Thymus (tissue), 11 donors: ENCODE measurements at regions not wholly inside any gene's neighbourhood (a gene's known extent, or its start where the extent isn't known, plus 50 kb on each side); places are given as distances from the start of the nearest gene placed in this dataset.

ENCODE experiments used
- DNase-seq, 9 donors: peaks; one replicate each; pipeline ENCODE4 v3.0.0-alpha.2; 2013; ENCODE audit warnings: low spot score in 9 of 9, low read depth in 6 of 9, missing footprints in 1 of 9
- H3K27ac ChIP-seq, 2 donors: one replicate each; pipeline ENCODE4 v1.5.1; 2013; ENCODE audit warnings: control low read depth in 1 of 2, low read depth in 1 of 2, low read length in 1 of 2, mild to moderate bottlenecking in 1 of 2, moderate library complexity in 1 of 2
- H3K27me3 ChIP-seq, 2 donors: one replicate each; pipeline ENCODE4 v1.5.1; 2013; ENCODE audit warnings: low read length in 1 of 2; ENCODE audit not compliant: control insufficient read depth in 2 of 2, insufficient read depth in 1 of 2
- H3K36me3 ChIP-seq, 2 donors: one replicate each; pipeline ENCODE4 v1.5.1; 2013; ENCODE audit warnings: low read length in 1 of 2, mild to moderate bottlenecking in 1 of 2, moderate library complexity in 1 of 2; ENCODE audit not compliant: control insufficient read depth in 2 of 2, insufficient read depth in 2 of 2
- H3K4me1 ChIP-seq, 2 donors: one replicate each; pipeline ENCODE4 v1.5.1; 2013; ENCODE audit warnings: low read length in 2 of 2; ENCODE audit not compliant: control insufficient read depth in 2 of 2, insufficient read depth in 2 of 2
- H3K4me3 ChIP-seq, 2 donors: one replicate each; pipeline ENCODE4 v1.5.1; 2013; ENCODE audit warnings: low read length in 2 of 2, control low read depth in 1 of 2, mild to moderate bottlenecking in 1 of 2
- H3K9me3 ChIP-seq, 2 donors: one replicate each; pipeline ENCODE4 v1.5.1; 2013; ENCODE audit warnings: low read length in 1 of 2, mild to moderate bottlenecking in 1 of 2; ENCODE audit not compliant: control insufficient read depth in 2 of 2, insufficient read depth in 1 of 2
- WGBS: extraction: QIAGEN DNeasy Blood & Tissue Kit; methylation state at CpG from one replicate; pipeline ENCODE4 v1.1.7; 2013; 5-methylcytosine and 5-hydroxymethylcytosine counted together
- donor health status: healthy.

DNA sequence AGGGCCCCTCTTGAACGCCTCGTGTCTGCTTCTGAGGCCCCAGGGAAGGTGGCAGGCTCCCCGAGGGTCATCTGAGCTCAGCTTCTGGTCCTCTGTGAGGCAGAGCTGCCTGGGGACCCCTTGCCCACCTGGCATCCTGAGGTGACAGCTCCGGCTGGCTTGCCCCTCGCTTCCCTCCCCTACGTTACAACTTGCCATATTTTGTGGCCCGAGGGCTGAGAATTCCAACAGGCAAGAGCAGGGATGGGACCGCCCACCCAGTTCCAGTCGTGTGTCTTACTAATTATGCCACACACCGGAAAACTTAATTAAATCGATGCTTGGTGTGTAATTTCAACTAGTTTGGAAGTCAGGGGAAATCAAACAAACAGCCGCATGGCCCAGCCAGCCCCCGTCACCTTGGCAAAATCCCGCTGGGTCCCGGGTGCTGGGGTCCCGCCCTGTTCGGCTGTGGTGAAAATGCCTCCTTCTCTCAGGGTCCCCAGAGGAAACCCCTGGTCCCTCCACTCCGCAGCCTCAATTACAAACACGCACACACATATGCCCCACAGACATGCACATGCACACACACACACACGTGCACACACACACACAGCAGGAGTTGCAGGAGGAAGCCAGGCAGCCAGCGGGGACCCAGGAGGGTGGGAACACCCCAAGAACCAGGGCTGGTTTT is 221.0 kb upstream of the IER5L start:
- Histone ChIP-seq H3K9me3 (no peaks in the 10 kb centered on the region), H3K36me3 (no peaks in the 10 kb centered on the region), H3K27me3 (peaks cover 0 to 7% of the 10 kb centered on the region in 2 donors), H3K27ac (no peak overlapping the region), H3K4me3 (no peak overlapping the region), H3K4me1 (peaks cover 5 to 39% of the 10 kb centered on the region in 2 donors)
- 77% methylated on average over 21 of the region's 21 CpGs for WGBS
- DNase-seq = no peak

DNA sequence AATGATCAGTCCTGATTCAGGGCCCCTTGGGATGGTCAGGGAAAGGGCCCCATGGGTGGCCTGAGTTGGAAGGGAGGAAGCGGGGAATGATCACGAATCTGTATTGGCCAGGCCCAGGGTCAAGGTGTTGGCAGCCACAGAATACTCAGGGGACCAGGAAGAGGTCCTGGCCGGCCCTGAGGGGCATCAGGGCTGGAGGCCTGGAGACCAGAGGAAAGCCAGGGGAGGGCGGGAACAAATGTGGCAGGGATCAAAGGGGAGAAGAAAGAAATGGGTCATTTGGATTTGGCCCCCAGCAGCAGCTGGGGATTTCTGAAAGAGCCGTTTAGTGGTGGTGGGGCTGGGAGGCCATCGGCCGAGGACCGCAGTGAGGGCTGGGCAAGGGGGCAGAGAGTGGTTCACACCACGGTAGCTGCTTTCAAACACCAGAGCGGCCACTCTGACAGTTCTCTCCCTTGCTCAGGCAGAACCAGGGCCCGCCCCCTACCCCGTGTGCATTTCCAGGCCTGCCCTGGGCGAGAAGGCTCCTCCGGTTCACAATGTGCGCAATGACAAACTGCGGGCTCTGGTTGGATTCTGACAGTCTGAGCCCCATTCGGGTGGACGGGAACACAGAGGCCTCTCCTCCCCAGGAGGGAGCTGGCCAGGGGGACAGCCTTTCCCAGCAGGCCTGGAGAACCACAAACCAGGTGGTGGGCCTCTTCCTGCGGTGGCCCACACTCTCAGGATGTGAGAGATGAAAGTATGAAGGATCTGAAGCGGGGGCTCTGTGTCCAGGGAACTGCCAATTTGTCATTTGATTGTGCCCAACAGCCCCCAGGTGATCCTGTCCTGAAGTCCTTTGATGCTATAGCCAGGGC is 220.3 kb upstream of the IER5L start:
- 72% methylated on average over 20 of the region's 20 CpGs for WGBS
- Histone ChIP-seq H3K27me3 (peaks cover 0 to 7% of the 10 kb centered on the region in 2 donors), H3K36me3 (no peaks in the 10 kb centered on the region), H3K9me3 (no peaks in the 10 kb centered on the region), H3K4me1 (peaks cover 5 to 31% of the 10 kb centered on the region in 2 donors), H3K27ac (no peak overlapping the region), H3K4me3 (no peak overlapping the region)
- no peak for DNase-seq

DNA sequence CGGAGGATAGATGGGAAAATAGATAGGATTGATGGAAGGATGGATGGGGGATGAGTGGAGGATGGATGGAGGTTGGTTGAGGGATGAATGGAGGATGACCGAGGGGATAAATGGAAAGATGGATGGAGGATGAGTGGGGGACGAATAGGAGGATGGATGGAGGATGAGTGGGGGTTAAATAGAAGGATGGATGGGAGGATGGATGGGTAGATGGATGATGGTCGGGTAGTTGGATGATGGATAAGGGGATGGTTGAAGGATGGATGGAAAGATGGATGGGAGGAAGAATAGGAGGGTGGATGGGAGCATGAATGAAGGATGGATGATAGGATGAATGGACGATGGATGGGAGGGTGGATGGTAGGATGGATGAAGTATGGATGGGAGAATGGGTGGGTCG is 219.3 kb upstream of the IER5L start:
- H3K4me1 ChIP-seq = peaks cover 2 to 23% of the 10 kb centered on the region in 2 donors
- no peaks in the 10 kb centered on the region for H3K9me3 ChIP-seq
- DNase-seq = no peak
- no peak overlapping the region for H3K27ac ChIP-seq
- 97% methylated on average over 6 of the region's 6 CpGs for WGBS
- H3K36me3 ChIP-seq = no peaks in the 10 kb centered on the region
- peaks cover 0 to 6% of the 10 kb centered on the region in 2 donors for H3K27me3 ChIP-seq
- no peak overlapping the region for H3K4me3 ChIP-seq

DNA sequence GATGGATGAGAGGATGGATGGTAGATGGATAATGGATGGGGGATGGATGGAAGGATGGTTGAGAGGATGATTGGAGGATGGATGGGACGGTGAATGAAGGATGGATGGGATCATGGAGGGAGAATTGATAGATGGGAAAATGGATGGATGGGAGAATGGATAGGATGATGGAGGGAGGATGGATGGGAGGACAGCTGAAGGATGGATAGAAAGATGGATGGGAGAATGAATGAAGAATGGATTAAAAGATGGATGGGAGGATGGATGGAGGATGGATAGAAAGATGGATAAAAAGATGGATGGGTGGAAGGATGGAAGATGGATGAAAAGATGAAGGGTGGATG is 218.3 kb upstream of the IER5L start:
- H3K27me3 ChIP-seq = peaks cover 0 to 4% of the 10 kb centered on the region in 2 donors
- DNase-seq = no peak
- H3K9me3 ChIP-seq = no peaks in the 10 kb centered on the region
- 83% methylated on average over 1 of the region's 1 CpG for WGBS
- H3K4me3 ChIP-seq = no peak overlapping the region
- no peak overlapping the region for H3K27ac ChIP-seq
- H3K36me3 ChIP-seq = no peaks in the 10 kb centered on the region
- peaks cover 0 to 17% of the 10 kb centered on the region in 2 donors for H3K4me1 ChIP-seq

DNA sequence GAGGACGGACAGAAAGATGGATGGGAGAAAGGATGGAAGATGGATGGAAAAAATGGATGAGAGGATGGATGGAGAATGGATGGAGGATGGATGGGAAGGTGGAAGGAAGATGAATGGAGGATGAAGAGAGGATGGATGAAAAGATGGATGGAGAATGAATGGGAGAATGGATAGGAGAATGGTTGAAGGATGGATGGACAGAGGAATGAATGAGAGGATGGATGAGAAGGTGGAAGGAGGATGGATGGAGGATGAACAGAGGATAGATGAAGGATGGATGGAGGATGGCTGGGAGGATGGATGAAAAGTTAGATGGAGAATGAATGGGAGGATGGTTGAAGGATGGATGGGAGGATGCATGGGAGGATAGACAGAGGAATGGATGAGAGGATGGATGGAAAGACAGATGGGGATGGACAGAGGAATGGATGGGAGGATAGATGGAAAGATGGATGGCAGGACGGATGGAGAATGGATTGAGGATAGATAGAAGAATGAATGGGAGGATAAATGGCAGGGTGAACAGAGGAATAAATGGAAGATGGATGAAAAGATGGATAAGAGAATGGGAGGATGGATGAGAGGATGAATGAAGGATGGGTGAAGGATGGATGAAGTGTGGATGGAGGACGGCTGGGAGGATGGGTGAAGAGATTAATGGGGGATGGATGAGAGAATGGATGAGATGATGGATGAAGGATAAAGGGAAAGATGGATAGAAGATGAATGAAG is 217.7 kb upstream of the IER5L start:
- Histone ChIP-seq H3K27ac (no peak overlapping the region), H3K4me3 (no peak overlapping the region), H3K9me3 (no peaks in the 10 kb centered on the region), H3K27me3 (peaks cover 0 to 4% of the 10 kb centered on the region in 2 donors), H3K4me1 (peaks cover 0 to 17% of the 10 kb centered on the region in 2 donors), H3K36me3 (no peaks in the 10 kb centered on the region)
- WGBS = 92% methylated on average over 3 of the region's 3 CpGs
- DNase-seq = no peak

DNA sequence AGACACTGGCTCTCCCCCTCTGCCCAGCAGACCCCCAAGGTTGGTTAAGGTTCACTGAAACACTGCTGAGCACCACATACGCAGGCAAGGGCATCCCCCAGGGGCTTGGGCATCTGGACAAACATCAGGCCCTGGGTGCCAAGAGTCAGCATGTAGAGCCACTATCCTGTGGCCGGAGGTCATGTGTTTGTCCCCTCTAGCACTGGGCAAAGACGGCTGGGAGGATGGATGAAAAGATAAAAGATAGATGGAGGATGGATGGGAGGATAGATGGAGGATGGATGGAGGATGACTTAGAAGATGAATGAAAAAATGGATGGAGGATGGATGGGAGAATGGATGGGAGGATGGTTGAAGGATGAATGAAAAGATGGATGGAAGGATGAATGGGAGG is 216.8 kb upstream of the IER5L start:
- no peak overlapping the region for H3K27ac ChIP-seq
- peaks cover 0 to 15% of the 10 kb centered on the region in 2 donors for H3K4me1 ChIP-seq
- H3K4me3 ChIP-seq = no peak overlapping the region
- H3K27me3 ChIP-seq = peaks cover 0 to 4% of the 10 kb centered on the region in 2 donors
- 97% methylated on average over 3 of the region's 3 CpGs for WGBS
- no peak for DNase-seq
- H3K36me3 ChIP-seq = no peaks in the 10 kb centered on the region
- H3K9me3 ChIP-seq = no peaks in the 10 kb centered on the region

DNA sequence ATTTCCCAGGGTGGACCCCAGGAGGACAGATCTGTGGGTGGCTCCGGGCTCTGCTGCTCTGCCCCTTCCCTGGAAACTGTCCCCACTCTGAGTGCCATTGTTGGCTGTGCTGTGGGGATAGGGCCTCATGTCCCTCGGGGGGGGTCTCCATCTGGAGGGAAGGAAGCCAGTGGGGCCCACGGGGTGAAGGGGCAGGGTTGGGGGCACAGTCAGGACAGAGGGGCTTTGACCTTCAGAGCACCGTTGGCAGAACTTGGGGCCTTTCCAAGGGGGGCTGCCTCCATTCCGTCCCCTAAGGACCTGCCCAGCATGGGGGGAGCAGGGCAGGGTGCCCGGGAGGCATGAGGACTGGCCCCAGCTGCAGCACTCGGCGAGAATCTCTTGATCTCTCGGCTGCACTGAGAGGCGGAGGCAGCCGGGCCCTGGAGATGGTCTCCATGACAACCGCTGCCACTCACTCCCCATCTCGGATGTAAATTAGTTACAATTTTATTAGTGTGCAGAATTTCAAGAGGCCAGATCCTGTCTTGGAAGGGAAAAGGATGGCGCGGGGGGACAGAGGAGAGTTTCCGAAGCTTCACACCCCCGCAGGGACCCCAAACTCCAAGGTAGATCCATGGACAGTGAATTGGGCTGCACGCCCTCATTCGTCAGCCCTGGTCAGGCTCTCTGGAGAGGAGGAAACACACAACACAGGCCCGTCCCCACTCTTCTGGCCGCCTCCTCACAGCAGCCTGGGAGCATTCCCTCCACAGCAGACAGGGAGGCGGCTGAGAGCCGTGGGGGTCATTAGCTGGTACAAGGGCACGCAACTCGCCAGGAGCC is 216.2 kb upstream of the IER5L start:
- DNase-seq = no peak
- peaks cover 0 to 9% of the 10 kb centered on the region in 2 donors for H3K4me1 ChIP-seq
- no peaks in the 10 kb centered on the region for H3K9me3 ChIP-seq
- no peak overlapping the region for H3K27ac ChIP-seq
- 89% methylated on average over 25 of the region's 25 CpGs for WGBS
- no peaks in the 10 kb centered on the region for H3K36me3 ChIP-seq
- peaks cover 0 to 4% of the 10 kb centered on the region in 2 donors for H3K27me3 ChIP-seq
- no peak overlapping the region for H3K4me3 ChIP-seq

DNA sequence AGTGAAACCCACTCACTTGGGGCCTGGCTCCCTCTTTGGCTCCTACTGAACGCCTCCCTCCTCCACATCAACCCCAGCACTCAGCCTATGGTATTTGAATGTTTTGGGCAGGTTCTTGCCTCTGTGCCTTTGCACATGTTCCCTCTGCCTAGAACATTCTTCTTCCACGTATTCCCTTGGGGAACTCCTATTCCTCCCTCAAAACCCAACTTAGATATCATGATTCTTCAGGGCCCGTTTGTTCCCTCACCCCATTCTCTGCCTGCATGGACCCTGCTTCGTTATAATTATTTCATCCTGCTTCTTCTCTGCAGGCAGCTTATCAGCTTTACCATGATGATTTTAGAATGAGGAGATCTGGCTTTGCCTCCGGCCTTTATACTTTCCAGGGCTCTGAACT is 215.0 kb upstream of the IER5L start:
- Histone ChIP-seq H3K36me3 (no peaks in the 10 kb centered on the region), H3K9me3 (no peaks in the 10 kb centered on the region), H3K27me3 (no peaks in the 10 kb centered on the region), H3K27ac (no peak overlapping the region), H3K4me3 (no peak overlapping the region), H3K4me1 (no peaks in the 10 kb centered on the region)
- 98% methylated on average over 5 of the region's 5 CpGs for WGBS
- no peak for DNase-seq
